Stomach (tissue), 8 donors: ENCODE measurements at regions not wholly inside any gene's neighbourhood (a gene's known extent, or its start where the extent isn't known, plus 50 kb on each side); places are given as distances from the start of the nearest gene placed in this dataset.

Experiments used
- DNase-seq, 2 donors: peaks; one replicate each; pipeline versions ENCODE4 v3.0.0 to v3.0.0-alpha.2; 2013 to 2019
- H3K27ac ChIP-seq, 5 donors: fragments of 200-600 bp in 4 of 5; sonication (generic) in 4 of 5; one replicate each; pipeline ENCODE4 v1.5.1; 2013 to 2019; ENCODE audit warnings: mild to moderate bottlenecking in 1 of 5, moderate library complexity in 1 of 5
- H3K27me3 ChIP-seq, 3 donors: fragments of 200-600 bp; sonication (generic); one replicate each; pipeline ENCODE4 v1.5.1; 2017 to 2019; ENCODE audit warnings: mixed run types in 1 of 3
- H3K36me3 ChIP-seq, 4 donors: fragments of 200-600 bp; sonication (generic); 1 replicate in 3 of 4; 2 replicates in 1 of 4; pipeline ENCODE4 v1.5.1; 2016 to 2019
- H3K4me1 ChIP-seq, 4 donors: fragments of 200-600 bp; sonication (generic); one replicate each; pipeline ENCODE4 v1.5.1; 2016 to 2019
- H3K4me3 ChIP-seq, 4 donors: fragments of 200-600 bp; sonication (generic) in 3 of 4; one replicate each; pipeline ENCODE4 v1.5.1; 2016 to 2019; ENCODE audit warnings: mild to moderate bottlenecking in 1 of 4
- H3K9me3 ChIP-seq, 4 donors: fragments of 200-600 bp; sonication (generic); one replicate each; pipeline ENCODE4 v1.5.1; 2016 to 2019
- CTCF ChIP-seq, 7 experiments: fragments of 450-650 bp in 4 of 7; fragments of 200-600 bp in 3 of 7; sonication (generic) in 3 of 7; IDR thresholded peaks; one replicate each; pipeline ENCODE4 v1.5.1; 2016 to 2019; ENCODE audit warnings: antibody characterized with exemption in 7 of 7, control low read depth in 2 of 7, mild to moderate bottlenecking in 1 of 7
- EP300 ChIP-seq: sonication (generic); formaldehyde crosslinking; IDR thresholded peaks from one replicate; pipeline ENCODE4 v1.6.1; 2017; ENCODE audit warnings: antibody characterized with exemption
- POLR2A ChIP-seq, 4 donors: fragments of 450-650 bp; IDR thresholded peaks; one replicate each; pipeline ENCODE4 v1.6.1; 2016; ENCODE audit warnings: antibody characterized with exemption in 4 of 4, control low read depth in 2 of 4, mild to moderate bottlenecking in 1 of 4, moderate library complexity in 1 of 4
- POLR2AphosphoS5 ChIP-seq, 3 donors: sonication (generic); formaldehyde crosslinking; IDR thresholded peaks; one replicate each; pipeline ENCODE4 v1.6.1; 2016; ENCODE audit warnings: antibody characterized with exemption in 3 of 3
- WGBS, 5 donors: extraction: QIAGEN DNeasy Blood & Tissue Kit in 3 of 5; methylation state at CpG; one replicate each; pipeline versions ENCODE4 v1.1.5 to v1.1.7; 2013 to 2018; 5-methylcytosine and 5-hydroxymethylcytosine counted together
- intact Hi-C: fragments of 100-400 bp; cut with DNase I; formaldehyde crosslinking; loops from one replicate; pipeline ENCODE4 v1.15.1; 2023; ENCODE audit warnings: low total_unique reads
- donor health status: healthy with polysubstance abuse.
- donor health status: Bipolar disorder and iron deficiency.
- donor health status: healthy.

DNA sequence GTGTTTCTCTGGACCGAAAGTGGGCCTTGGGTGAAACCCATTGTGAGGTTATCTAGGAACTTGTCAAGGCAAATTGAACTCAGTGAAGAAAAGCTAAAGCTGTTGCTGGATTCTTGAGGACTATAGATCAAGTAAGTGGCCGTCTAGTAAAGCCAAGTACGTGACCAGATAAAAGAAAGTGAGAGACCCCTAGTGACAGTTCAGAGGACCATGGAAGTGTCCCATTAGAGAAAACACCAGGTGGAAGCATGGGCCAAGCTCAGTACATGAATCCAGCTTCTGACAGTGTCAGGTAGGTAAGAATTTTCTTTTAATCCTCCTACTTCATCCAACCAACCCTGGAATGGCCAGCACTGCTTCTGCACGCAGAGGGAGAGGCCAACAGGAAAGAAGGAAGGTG is 349.3 kb upstream of the RGMA start:
- no peak overlapping the region for H3K4me3 ChIP-seq
- no peaks in the 10 kb centered on the region for H3K4me1 ChIP-seq
- intact Hi-C loops = no loop called here
- H3K27ac ChIP-seq = no peak overlapping the region
- H3K27me3 ChIP-seq = no peaks in the 10 kb centered on the region
- TF ChIP-seq POLR2A (IDR thresholded peaks at IDR 0.05) = no peak
- TF ChIP-seq CTCF (IDR thresholded peaks at IDR 0.05) = no peak
- TF ChIP-seq EP300 = no peak
- TF ChIP-seq POLR2AphosphoS5 (IDR thresholded peaks at IDR 0.05) = no peak
- WGBS, 5 donors = 42 to 69% (median 61%) methylated on average over 4 of the region's 4 CpGs
- H3K36me3 ChIP-seq = no peaks in the 10 kb centered on the region
- H3K9me3 ChIP-seq = no peaks in the 10 kb centered on the region
- DNase-seq = no peak

DNA sequence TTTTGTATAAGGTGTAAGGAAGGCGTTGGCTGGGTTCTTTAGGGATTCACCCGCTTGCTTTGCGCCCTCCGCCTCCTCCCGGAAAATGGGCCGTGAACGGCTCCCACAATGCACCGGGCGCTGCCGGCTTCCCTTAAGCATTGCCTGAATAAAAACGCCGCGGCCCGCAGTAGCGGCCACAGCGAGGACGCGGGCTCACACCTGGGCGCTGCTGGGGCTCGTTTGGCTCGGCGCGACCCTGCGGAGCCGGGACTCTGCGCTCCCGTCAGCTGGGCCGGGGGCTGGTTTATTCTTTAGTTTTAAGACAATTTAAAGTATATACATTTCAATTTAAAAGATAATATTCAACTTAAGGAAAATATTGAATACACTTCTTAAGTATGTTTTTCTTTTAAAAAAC is 343.5 kb upstream of the RGMA start:
- no peak for DNase-seq
- intact Hi-C loops = no loop called here
- H3K9me3 ChIP-seq = peaks cover 0 to 5% (median 0%) of the 10 kb centered on the region in 4 donors
- no peaks in the 10 kb centered on the region for H3K36me3 ChIP-seq
- H3K27ac ChIP-seq = no peak overlapping the region
- TF ChIP-seq POLR2AphosphoS5 (IDR thresholded peaks at IDR 0.05) (no peak), POLR2A (IDR thresholded peaks at IDR 0.05) (no peak), EP300 (no peak), CTCF (IDR thresholded peaks at IDR 0.05) (no peak)
- WGBS, 5 donors = 94 to 98% (median 97%) methylated on average over 28 of the region's 28 CpGs
- no peaks in the 10 kb centered on the region for H3K27me3 ChIP-seq
- H3K4me3 ChIP-seq = no peak overlapping the region
- no peaks in the 10 kb centered on the region for H3K4me1 ChIP-seq

GRCh38 chr15:93428807-93429351 is 339.9 kb upstream of the RGMA start:
- Histone ChIP-seq H3K9me3 (peaks cover 0 to 5% (median 0%) of the 10 kb centered on the region in 4 donors), H3K27ac (no peak overlapping the region), H3K27me3 (no peaks in the 10 kb centered on the region), H3K4me3 (no peak overlapping the region), H3K36me3 (no peaks in the 10 kb centered on the region), H3K4me1 (no peaks in the 10 kb centered on the region)
- TF ChIP-seq POLR2AphosphoS5 (IDR thresholded peaks at IDR 0.05) (no peak), EP300 (no peak), CTCF (IDR thresholded peaks at IDR 0.05) (no peak), POLR2A (IDR thresholded peaks at IDR 0.05) (no peak)
- no peak for DNase-seq
- intact Hi-C loops = no loop called here
- 47 to 71% (median 63%) methylated on average over 2 of the region's 2 CpGs for WGBS, 5 donors

- TF ChIP-seq EP300 = no peak
- no peak for TF ChIP-seq POLR2AphosphoS5 (IDR thresholded peaks at IDR 0.05)
- TF ChIP-seq CTCF (IDR thresholded peaks at IDR 0.05) = no peak
- no peak for TF ChIP-seq POLR2A (IDR thresholded peaks at IDR 0.05)
- WGBS, 5 donors = 24 to 60% (median 40%) methylated on average over 3 of the region's 3 CpGs
- peak in 1 of 2 donors; percentile 31 for DNase-seq
- Histone ChIP-seq H3K4me3 (no peak overlapping the region), H3K36me3 (no peaks in the 10 kb centered on the region), H3K27ac (no peak overlapping the region), H3K9me3 (peaks cover 0 to 5% (median 0%) of the 10 kb centered on the region in 4 donors), H3K4me1 (no peaks in the 10 kb centered on the region), H3K27me3 (no peaks in the 10 kb centered on the region)
- intact Hi-C loops = no loop called here
These were observed 339.1 kb upstream of the RGMA start for GRCh38 chr15:93428150-93428549.
